HG02852 (cell line): ENCODE measurements at regions not wholly inside any gene's neighbourhood (a gene's known extent, or its start where the extent isn't known, plus 50 kb on each side); places are given as distances from the start of the nearest gene placed in this dataset.
"Not testable (repeated sequence)": the region's sequence is repeated elsewhere in the genome, so short reads cannot be mapped to it uniquely, and the experiment has no call there.

Experiments
- ATAC-seq: cut with Tn5 transposase; IDR thresholded peaks from one replicate; pipeline ENCODE4 v1.9.1; 2021; ENCODE audit warnings: mild to moderate bottlenecking, moderate library complexity; ENCODE audit not compliant: unreplicated experiment

DNA sequence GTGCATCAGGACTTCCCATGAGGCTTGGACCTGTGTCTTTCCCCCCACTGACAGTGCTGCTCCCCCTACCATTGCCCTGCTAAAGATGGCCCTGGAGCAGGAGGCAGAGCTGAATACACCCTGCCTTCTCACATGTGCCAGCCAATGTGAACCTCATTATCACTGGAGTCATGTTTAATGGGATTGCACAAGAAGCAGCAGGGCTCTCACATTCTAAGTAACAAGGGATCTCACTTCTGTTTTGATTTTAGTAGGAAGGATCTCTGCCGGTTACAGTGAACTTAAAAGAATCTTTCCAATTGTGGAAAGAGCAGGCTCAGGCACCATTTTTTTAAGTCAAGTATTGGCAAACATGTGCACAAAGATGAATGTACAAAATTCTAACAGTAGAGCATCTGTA, 322.1 kb upstream of the MEX3C start:
- ATAC-seq = no peak

- ATAC-seq = no peak
These were observed 323.2 kb upstream of the MEX3C start for GRCh38 chr18:51520676-51521180.

GRCh38 chr18:51522338-51522737, 324.9 kb upstream of the MEX3C start:
- ATAC-seq = no peak

DNA sequence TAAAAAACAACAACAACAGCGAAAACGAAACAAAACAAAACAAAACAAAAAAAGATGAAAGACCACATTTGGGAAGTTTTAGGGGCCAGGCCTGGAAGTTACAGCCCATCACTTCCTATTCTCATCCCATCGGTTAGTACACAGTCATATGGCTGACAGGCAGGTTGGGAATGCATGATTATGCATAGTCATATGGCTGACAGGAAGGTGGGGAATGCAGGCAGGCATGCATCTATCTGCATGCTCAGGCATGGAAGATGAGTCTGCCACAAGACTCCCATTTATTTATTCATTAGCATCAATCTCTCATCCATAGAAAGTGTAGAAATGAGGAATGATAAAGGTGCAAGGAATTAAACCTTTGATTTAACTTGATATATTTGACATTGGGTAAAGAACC, 325.3 kb upstream of the MEX3C start:
- no peak for ATAC-seq

- no peak for ATAC-seq
These were observed 326.2 kb upstream of the MEX3C start for GRCh38 chr18:51523671-51524070.

DNA sequence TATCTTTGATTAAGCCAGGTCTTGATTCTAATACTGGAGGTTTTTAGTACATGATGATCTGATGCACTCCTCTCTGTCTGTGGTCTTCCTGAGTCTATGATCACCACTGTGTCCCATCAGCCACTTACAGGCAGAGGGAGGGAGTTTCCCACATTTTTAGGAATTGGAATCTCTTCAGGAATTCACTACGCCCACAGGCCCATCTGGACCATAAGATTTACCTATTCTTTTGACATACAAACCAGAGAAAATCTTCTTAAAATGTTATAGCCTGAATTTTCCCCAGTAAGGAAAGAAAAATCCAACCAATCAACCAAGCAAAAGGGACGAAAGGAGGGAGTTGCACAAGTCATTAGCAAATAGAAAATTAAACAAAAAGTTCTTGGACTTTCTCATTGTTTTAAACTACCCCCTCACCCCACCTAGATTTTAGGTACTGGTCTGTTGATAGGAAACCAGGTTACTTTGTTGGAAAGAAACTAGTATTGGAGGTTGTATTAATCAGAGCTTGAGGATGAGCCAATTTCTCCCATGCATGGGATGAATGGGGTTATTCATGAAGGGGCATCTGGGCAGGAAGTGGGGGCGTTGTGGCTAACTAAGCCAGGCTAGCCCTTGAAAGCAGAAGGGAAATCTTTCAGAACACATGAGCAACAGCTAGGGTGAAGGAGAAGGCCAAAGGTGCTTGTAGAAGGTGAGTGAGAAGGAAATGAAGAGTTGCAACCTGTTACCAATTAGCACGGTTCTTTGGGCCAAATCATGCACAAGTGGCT, 328.2 kb upstream of the MEX3C start:
- no peak for ATAC-seq

DNA sequence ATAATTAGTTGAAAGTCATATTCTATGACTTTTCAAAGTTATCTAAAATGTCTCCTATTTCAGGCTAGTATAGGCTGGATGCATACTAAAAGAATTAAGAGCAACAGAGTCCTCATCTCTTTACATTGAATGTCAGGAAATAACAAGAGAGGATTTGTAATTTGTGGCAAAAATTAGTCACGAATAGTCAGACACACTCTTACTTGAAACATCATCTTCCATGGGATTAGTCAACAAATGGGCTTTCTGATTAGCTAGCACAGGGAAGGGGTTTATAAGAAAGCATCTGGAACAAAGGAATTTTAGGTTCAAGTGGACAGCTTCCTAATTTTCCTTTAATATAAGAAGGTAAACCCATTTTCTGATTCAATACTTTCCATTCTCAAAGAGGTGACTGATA, 330.3 kb upstream of the MEX3C start:
- no peak for ATAC-seq

DNA sequence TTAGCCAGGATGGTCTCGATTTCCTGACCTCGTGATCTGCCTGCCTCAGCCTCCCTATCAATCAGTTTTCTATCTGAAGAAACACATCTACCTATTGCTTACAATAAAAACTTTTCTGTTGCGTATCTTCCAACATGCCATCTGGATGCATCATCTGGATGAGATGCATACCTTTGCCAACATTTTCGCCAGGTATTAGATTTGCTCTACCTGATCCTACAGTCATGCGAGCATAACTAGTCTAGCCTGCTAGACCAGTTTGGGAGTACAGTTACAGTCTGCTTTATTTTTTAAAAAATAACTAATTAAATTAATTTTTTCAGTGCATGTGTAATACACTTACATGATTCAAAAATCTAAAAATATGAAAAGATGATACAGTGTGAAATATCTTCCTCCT, 334.0 kb upstream of the MEX3C start:
- ATAC-seq = no peak

DNA sequence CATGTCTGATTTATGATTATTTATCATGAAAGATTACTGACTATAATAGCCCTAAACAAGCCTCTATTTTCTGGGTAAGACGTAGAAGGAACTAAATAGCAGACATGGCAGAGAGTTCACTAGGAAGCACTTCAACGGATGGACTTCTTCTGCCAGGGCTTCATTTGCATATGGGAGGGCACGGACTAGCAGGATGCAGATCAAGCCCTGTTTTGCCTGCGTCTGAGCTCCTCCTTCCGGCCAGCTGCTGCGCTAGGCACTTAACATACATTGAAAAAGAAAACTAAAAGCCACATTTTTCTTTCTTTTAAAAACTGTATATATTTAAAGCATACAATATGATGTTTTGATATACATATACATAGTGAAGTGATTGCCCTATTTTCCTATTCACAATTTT, 340.0 kb upstream of the MEX3C start:
- no peak for ATAC-seq

GRCh38 chr18:51540562-51540961, 343.1 kb upstream of the MEX3C start:
- no peak for ATAC-seq

DNA sequence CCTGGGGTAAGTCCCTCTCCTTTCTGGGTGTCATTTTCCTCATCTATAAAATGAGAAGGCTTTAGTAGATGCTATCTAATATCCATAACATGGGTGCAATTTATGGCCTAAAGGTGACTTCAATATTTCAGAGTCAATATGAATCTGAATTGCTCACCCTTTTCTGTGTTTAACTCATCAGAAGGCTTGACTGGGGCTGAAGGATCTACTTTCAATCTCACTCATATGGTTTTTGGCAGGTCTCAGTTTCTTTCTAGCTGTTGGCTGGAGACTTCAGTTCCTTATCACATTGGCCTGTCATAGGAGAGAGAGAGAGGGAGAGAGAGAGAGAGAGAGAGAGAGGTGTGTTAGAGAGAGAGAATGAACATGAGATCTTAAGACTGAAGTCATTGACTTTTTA, 343.7 kb upstream of the MEX3C start:
- ATAC-seq = no peak

- no peak for ATAC-seq
These were observed 346.2 kb upstream of the MEX3C start for GRCh38 chr18:51543658-51544155.

- ATAC-seq = no peak
These were observed 348.0 kb upstream of the MEX3C start for GRCh38 chr18:51545446-51545845.

DNA sequence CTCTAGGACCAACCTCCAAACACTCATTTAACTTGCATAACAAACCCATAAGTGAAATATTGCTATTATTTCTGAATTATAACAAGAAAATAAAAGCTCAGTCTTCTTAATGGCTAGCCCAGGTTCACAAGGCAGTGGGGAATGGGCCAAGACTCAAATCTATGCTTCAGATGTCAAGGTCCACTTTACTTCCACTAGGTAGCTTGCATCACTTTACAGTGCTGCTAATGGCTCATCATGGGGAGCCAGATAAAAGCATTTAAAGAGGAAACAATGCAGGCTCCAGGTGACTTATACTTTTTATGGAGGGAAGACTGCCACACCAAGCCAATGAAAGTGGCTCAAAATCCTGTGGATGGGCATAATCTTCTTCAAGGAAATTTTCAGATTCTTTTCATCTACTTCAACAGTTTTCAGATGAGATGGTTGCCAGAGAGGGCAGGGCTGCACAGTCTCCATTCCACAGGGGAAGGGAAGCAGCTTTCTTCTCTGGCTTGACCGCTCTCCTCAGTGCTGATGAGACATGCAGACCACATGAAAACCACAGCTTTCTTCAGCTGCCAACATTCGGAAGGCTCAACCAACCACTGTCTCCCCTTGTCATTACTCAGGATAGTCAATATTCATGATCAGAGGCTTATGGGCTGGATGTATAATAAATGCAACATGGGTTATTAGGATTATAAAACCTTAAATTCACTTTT, 361.9 kb upstream of the MEX3C start:
- no peak for ATAC-seq

GRCh38 chr18:51559902-51560287, 362.4 kb upstream of the MEX3C start:
- ATAC-seq = no peak

- ATAC-seq = no peak
These were observed 364.3 kb upstream of the MEX3C start for GRCh38 chr18:51561821-51562220.

- no peak for ATAC-seq
These were observed 365.4 kb upstream of the MEX3C start for GRCh38 chr18:51562866-51563265.

DNA sequence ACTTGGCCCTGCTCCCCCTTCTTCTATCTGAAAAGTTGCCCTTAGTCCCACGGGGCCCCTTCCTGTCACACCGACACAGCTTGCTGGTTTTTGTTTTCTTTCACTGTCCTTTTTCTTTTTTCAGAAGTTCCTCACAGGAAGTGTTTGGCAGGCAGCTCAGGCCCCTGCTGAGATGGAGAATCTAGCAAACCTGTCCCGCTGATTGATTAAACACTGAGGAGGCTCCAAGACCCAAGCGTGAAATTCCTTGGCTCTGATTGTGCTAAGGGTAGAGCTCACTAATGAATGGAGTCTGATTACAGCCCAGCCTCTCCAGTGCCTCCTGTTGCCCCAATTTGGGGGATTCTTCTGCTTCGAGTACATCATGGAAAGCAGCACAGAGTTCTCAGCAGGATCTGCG, 365.9 kb upstream of the MEX3C start:
- no peak for ATAC-seq

- no peak for ATAC-seq
These were observed 370.7 kb upstream of the MEX3C start for GRCh38 chr18:51568151-51568550.

DNA sequence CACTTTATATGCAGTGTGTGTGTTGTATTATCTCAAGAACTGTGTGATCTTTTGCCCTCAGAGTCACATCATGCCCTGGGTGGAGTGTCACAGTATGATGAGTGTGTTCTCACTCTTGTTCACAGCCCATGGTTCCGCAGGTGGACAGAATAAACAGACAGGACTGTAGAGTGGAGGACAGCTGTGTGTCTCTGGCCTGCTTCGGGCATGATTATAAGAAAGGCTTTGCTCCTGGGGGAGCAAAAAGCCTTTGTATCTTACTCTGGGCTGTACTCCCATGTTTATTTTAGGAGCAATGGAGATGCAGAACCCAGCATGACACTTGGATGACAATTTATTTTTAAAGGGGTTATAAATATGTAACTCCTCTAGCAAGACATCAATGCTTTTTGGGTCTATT, 371.7 kb upstream of the MEX3C start:
- no peak for ATAC-seq

GRCh38 chr18:51569561-51569960, 372.1 kb upstream of the MEX3C start:
- no peak for ATAC-seq

DNA sequence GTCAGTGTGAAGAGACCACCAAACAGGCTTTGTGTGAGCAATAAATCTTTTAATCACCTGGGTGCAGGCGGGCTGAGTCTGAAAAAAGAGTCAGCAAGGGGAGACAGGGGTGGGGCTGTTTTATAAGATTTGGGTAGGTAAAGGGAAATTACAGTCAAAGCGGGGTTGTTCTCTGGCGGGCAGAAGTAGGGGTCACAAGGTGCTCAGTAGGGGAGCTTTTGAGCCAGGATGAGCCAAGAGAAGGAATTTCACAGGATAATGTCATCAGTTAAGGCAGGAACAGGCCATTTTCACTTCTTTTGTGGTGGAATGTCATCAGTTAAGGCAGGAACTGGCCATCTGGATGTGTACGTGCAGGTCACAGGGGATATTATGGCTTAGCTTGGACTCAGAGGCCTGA, 372.6 kb upstream of the MEX3C start:
- ATAC-seq = not testable (repeated sequence)
